Activated naive CD4-positive, alpha-beta T cell treated with anti-CD3 and anti-CD28 coated beads, Interleukin-2, amount 50 U/mL, for 24 hours (primary cell): ENCODE measurements at regions not wholly inside any gene's neighbourhood (a gene's known extent, or its start where the extent isn't known, plus 50 kb on each side); places are given as distances from the start of the nearest gene placed in this dataset.

Source experiments
- H3K27ac Mint-ChIP-seq: one replicate; pipeline ENCODE4 v1.8.0; 2021; ENCODE audit warnings: mild to moderate bottlenecking, mixed read lengths
- H3K27me3 Mint-ChIP-seq: one replicate; pipeline ENCODE4 v1.8.0; 2021; ENCODE audit warnings: mixed read lengths
- H3K36me3 Mint-ChIP-seq: one replicate; pipeline ENCODE4 v1.8.0; 2021; ENCODE audit warnings: mixed read lengths
- H3K4me1 Mint-ChIP-seq: one replicate; pipeline ENCODE4 v1.8.0; 2021; ENCODE audit warnings: mixed read lengths
- H3K4me3 Mint-ChIP-seq: one replicate; pipeline ENCODE4 v1.8.0; 2021; ENCODE audit warnings: mild to moderate bottlenecking, mixed read lengths
- H3K9me3 Mint-ChIP-seq: one replicate; pipeline ENCODE4 v1.8.0; 2021; ENCODE audit warnings: mixed read lengths

DNA sequence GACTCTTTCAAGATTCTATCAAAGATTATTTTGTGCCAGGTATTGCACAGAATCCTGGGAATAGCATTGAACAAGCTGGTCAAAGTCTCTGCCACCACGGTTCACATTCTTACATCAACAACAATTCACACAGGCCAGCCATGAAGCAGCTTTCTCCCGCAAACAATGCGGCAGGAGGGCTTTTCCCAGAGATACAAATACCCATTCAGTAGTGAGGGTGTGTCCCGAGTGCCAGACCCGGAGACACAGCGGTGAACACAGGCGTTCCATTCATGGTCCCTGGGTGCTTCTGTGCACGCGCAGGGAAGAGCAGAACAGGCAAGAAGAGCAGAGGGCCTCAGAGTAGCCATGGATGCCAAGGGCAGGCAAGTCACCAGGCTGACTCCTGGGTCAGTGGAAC lies 83.3 kb upstream of the PDE10A start:
- H3K4me3 Mint-ChIP-seq: no peak overlapping the region
- no peaks in the 10 kb centered on the region for H3K27me3 Mint-ChIP-seq
- no peaks in the 10 kb centered on the region for H3K36me3 Mint-ChIP-seq
- H3K9me3 Mint-ChIP-seq: peaks cover 7% of the 10 kb centered on the region
- no peaks in the 10 kb centered on the region for H3K4me1 Mint-ChIP-seq
- no peak overlapping the region for H3K27ac Mint-ChIP-seq

DNA sequence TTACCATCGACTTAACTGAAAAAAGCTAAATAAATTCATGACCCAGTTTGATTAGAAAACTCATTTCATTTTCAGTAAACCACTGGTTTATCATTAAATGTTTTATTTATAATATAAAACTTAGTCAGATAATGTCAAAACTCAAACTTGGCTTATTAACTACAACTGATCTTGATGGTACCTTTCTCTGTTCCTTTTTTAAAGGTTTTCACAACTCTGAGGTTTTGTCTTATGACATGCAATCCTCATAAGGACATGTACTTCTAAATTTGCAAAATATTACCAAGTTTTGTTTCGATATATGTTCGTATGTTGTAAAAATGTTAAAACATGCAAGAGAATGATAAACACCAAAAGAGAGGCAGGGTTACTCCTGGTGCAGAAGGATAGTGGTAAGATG lies 82.5 kb upstream of the PDE10A start:
- Mint-ChIP-seq H3K36me3 (no peaks in the 10 kb centered on the region), H3K27ac (no peak overlapping the region), H3K9me3 (peaks cover 7% of the 10 kb centered on the region), H3K4me1 (no peaks in the 10 kb centered on the region), H3K27me3 (no peaks in the 10 kb centered on the region), H3K4me3 (no peak overlapping the region)

DNA sequence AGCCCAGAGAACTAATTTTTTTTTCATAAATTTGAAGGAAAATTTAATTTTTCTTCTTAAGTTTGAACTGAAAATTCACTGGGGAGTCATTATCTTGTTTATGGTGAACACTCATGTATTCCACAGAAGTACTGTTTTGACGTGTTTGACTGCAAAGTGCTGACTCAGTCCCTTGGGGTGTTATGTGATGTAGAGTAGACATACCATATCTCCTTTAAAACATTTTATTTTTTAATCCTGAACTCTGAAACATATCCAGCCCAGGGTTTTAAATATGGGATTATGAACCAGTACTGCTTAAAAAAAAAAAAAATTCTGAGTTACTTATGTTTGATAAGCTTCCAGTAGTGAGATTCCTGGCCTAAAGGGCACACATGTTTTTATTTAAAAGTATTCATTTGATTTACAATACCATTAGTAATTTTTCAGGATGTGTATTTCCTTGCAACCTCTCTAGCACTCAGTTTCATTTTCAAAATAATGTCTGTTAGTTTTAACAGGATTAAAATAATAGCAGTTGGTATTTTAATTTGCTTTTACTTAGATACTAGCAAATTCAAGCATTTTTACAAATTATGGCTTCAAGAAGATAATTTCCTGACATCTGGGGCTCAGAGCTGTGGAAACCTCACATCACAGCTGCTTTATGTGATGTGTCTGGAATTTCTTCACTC lies 81.7 kb upstream of the PDE10A start:
- Mint-ChIP-seq H3K4me1 (no peaks in the 10 kb centered on the region), H3K27ac (no peak overlapping the region), H3K27me3 (no peaks in the 10 kb centered on the region), H3K36me3 (no peaks in the 10 kb centered on the region), H3K4me3 (no peak overlapping the region), H3K9me3 (peaks cover 7% of the 10 kb centered on the region)

DNA sequence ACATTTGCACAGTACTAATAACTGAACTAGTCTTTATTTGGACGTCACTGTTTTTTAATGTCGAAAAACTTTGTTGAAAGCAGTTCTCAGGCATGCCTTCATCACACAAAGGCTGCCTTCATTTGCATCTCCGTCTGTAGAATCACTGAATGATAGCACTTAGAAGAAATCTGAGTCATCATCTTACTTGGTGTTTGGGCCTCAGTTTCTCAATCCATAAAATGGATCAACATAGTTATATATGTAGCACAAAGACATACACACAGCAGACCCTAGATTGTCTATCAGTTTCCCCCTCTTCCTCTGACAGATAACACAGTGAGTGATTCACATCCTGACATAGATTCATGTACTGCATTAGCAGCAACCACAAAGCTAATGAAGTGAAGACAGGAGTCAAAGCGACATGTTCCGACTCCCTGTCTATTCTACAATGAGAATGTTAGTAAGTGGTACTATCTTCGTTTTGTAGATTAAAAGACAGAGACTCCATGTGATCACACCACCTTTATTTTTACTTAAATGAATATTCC lies 80.4 kb upstream of the PDE10A start:
- Mint-ChIP-seq H3K4me1 (no peaks in the 10 kb centered on the region), H3K9me3 (no peaks in the 10 kb centered on the region), H3K36me3 (no peaks in the 10 kb centered on the region), H3K27me3 (no peaks in the 10 kb centered on the region), H3K4me3 (no peak overlapping the region), H3K27ac (no peak overlapping the region)

DNA sequence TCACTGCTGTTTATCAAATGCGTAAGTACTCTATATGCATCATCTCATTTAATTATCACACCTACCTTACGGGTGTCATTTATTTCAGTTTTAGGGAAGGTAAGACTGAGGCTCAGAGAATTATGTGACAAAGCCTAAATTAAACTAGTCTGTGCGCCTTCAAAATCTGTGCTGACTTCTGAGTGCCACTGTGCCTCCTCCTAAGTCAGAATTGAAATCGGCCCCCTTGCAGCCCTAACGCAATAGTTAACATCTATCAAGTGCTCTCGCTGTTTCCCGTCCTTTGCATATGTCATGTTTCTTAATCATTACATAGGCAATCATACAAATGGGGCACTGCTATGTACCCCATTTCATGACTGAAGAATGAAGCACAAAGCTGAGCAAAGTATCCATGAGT lies 79.0 kb upstream of the PDE10A start:
- no peaks in the 10 kb centered on the region for H3K27me3 Mint-ChIP-seq
- H3K4me3 Mint-ChIP-seq: no peak overlapping the region
- H3K4me1 Mint-ChIP-seq: no peaks in the 10 kb centered on the region
- no peaks in the 10 kb centered on the region for H3K36me3 Mint-ChIP-seq
- H3K9me3 Mint-ChIP-seq: peaks cover under 1% of the 10 kb centered on the region
- no peak overlapping the region for H3K27ac Mint-ChIP-seq

DNA sequence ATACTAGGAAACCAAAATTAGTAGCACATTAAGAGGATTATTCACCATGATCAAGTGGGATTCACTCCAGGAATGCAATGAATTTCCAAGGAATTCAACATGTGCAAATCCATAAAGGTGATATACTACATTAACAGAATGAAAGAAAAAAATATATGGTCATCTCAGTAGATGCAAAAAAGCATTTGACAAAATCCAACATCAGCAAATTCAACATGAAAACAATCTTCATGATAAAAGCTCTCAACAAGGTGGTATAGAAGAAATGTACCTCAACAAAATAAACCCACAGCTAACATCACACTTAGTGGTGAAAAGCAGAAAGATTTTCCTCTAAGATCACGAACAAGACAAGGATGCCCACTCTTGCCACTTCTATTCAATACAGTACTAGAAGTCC lies 74.4 kb upstream of the PDE10A start:
- H3K9me3 Mint-ChIP-seq: peaks cover 19% of the 10 kb centered on the region
- H3K4me3 Mint-ChIP-seq: no peak overlapping the region
- no peaks in the 10 kb centered on the region for H3K4me1 Mint-ChIP-seq
- H3K36me3 Mint-ChIP-seq: no peaks in the 10 kb centered on the region
- H3K27me3 Mint-ChIP-seq: no peaks in the 10 kb centered on the region
- H3K27ac Mint-ChIP-seq: no peak overlapping the region

DNA sequence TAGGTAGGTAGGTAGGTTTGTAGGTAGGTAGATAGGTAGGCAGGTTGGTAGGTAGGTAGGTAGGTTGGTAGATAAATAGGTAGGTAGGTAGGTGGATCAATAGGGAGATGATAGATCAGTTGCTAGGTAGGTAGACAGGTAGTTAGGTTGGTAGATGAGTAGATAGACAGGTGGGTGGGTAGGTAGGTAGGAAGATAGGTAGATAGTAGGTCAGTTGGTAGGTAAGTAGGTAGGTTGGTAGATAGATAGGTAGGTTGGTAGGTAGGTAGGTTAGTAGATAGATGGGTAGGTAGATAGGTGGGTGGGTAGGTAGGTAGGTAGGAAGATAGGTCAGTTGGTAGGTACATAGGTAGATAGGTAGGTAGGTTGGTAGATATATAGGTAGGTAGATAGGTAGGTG lies 72.0 kb upstream of the PDE10A start:
- peaks cover 19% of the 10 kb centered on the region for H3K9me3 Mint-ChIP-seq
- H3K4me1 Mint-ChIP-seq: no peaks in the 10 kb centered on the region
- H3K27ac Mint-ChIP-seq: no peak overlapping the region
- no peak overlapping the region for H3K4me3 Mint-ChIP-seq
- H3K27me3 Mint-ChIP-seq: no peaks in the 10 kb centered on the region
- H3K36me3 Mint-ChIP-seq: no peaks in the 10 kb centered on the region

DNA sequence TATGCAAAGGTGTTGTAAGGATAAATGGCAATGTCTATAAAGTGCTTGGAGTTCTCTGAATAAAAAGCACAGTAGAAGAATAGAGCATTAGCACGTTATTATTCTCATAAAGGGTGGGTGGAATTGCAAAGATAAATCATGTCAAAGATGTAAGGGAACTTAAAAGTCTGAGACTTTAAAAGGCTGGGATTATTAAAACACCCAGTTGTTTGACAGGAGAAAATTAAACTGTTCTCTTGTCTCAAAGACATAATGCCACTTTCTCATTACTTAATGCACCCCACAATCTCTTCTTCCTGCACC lies 70.4 kb upstream of the PDE10A start:
- Mint-ChIP-seq H3K9me3 (peaks cover 19% of the 10 kb centered on the region), H3K27ac (no peak overlapping the region), H3K4me3 (no peak overlapping the region), H3K27me3 (no peaks in the 10 kb centered on the region), H3K36me3 (no peaks in the 10 kb centered on the region), H3K4me1 (no peaks in the 10 kb centered on the region)

DNA sequence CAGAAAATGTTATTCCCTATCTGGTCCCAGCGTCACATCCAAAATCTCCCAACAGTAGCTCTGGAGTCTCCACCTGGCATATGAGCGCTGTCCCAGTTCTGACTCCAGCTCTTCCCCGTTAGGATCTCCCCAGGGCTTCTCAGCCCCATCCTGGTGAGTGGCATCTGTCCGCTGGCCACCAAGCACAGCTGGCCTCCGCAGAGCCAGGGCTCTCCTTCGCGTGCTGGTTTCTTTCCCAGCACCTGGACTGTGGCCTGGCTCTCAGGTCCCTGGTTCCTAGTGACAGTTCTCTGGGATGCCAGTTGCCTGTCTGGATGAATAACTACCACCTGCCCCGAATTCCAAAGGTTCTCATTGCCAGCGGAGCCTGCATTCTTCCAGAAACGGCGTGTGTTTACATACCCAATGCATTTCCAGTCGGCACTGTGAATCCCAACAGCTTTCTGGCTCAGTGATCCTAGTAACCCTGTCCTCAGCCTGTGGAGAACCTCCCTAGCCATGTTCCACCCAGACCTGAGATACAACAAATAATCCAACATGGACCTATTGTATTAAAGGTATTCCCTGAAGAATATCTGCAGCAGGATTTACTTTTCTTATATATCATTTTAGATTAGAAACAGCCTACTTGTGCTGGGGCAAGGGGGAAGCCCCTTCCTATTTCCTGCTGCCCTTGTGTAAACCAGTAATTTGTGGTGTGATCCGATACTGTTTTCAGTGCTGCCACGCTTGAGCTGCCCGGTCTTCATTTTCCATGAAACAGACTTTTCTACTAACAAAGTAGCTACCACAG lies 69.9 kb upstream of the PDE10A start:
- Mint-ChIP-seq H3K4me1 (no peaks in the 10 kb centered on the region), H3K4me3 (no peak overlapping the region), H3K9me3 (peaks cover 19% of the 10 kb centered on the region), H3K27ac (no peak overlapping the region), H3K36me3 (no peaks in the 10 kb centered on the region), H3K27me3 (no peaks in the 10 kb centered on the region)

DNA sequence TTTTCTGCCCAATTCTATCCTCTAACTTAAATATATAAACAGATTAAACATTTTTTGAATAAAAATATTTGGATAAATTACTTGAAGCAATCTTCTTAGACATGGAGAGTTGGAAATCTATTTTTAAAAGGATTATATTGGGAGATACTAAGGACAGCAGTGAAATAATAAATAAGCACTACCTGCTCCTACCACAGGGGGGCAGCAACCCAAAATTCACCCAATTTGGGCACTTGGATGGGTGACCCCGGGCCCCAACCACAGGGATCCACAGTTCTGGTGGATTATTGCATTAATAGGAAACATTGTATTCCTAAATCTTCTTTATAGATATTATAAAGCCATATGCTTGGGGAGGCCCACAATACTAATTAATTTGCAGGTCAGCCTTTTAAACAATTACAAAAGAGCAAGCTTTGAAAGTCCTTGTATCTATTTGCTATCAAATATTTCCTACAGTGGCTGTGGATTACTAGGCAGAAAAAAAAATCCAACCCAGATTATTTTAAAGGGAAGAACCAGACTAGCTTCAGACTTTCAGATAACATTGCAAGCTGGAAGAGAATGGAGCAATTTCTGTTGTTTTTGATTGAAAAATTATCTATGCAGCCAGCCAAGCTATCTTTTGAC lies 66.4 kb upstream of the PDE10A start:
- Mint-ChIP-seq H3K36me3 (no peaks in the 10 kb centered on the region), H3K27ac (no peak overlapping the region), H3K4me1 (no peaks in the 10 kb centered on the region), H3K9me3 (peaks cover 5% of the 10 kb centered on the region), H3K27me3 (peaks cover 5% of the 10 kb centered on the region), H3K4me3 (no peak overlapping the region)

DNA sequence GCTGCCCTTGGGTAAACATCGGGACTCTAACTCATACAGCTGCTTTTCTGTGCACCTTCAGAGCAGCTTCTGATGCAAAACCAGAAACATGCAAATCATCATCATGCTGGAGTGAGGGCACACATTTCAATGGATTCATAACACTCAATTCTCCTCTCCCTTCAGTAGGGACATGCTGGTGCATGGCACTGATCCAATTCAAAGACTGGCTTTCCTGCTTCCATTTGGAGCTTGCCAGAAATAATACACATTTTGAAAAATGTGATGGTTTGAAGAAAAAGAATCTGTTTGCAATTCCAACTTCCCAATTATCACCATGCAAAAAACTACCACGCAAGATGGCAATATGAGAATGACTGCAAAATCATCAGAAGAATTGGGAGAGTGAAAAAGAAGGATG lies 65.2 kb upstream of the PDE10A start:
- Mint-ChIP-seq H3K27me3 (peaks cover 5% of the 10 kb centered on the region), H3K36me3 (no peaks in the 10 kb centered on the region), H3K4me3 (no peak overlapping the region), H3K27ac (no peak overlapping the region), H3K9me3 (no peaks in the 10 kb centered on the region), H3K4me1 (no peaks in the 10 kb centered on the region)

DNA sequence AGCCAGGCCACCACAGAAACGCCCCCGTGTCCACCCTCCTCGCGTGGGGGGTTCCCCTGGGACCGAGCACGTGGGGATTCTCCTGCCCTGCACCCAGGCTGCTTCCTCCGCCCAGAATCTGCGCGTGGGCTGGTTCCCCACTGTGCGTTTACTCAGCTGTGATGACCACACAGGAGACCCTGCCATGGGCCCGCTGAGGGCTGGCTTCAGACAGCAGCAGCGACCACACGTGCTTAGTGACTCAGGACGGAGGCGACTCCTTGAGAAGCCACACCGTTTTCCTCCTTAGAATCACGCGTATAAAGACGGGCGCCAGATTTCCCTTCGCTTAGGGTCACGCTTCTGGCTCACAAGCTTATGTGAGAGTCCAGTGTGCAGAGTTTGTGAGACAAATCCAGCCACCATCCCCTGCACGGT lies 63.9 kb upstream of the PDE10A start:
- Mint-ChIP-seq H3K36me3 (no peaks in the 10 kb centered on the region), H3K4me3 (no peak overlapping the region), H3K9me3 (no peaks in the 10 kb centered on the region), H3K27ac (no peak overlapping the region), H3K4me1 (no peaks in the 10 kb centered on the region), H3K27me3 (peaks cover 5% of the 10 kb centered on the region)

DNA sequence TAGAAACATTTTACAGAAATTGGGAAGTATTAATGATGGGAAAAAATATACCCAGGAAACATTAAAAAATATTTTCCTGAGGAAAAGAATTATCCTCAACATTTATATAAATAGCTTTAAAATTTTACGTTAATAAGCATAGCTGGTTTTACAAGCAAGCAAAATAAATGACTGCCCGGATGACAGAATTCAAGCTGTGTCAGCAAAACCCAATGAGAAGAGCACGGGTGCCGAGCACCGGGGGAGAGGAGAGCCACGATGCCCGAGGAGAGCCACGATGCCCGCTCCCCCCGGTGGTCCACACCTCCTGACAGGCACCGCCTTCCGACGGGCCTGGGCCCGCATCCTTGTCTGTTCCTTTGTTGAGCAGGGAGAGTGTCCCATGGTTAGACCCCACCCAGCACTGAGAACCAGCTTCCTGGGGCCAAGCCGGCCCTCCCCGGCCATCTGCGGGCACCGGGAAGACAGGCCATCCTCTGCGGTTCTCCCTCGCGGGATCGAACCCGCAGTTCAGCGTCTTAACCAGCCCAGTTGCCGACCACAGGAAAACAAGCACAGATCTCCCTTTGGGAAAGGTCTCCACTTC lies 63.3 kb upstream of the PDE10A start:
- Mint-ChIP-seq H3K9me3 (no peaks in the 10 kb centered on the region), H3K4me1 (no peaks in the 10 kb centered on the region)

DNA sequence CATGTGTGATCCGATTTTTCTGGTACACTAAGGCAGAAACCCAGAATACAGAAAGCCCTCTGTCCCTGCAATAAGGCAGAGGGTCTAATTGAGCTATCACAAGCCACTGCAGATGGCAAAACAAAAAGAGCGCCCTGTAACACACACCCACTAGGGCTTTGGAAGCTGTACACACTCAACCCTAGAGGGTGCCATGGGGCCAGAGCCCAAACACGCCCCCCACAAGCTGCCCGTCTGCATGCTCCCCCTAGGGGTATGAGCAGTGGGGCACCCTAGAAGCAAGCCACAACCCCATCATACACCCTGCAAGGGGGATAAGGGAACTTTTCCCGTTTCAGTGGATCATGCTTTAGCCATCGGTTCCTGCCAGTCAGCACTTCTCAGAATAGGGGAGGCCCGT lies 62.2 kb upstream of the PDE10A start:
- Mint-ChIP-seq H3K4me3 (no peak overlapping the region), H3K9me3 (no peaks in the 10 kb centered on the region), H3K27ac (no peak overlapping the region), H3K27me3 (peaks cover 5% of the 10 kb centered on the region), H3K36me3 (no peaks in the 10 kb centered on the region), H3K4me1 (no peaks in the 10 kb centered on the region)

More for the DNA sequence above, 63.3 kb upstream of the PDE10A start:
- H3K27me3 Mint-ChIP-seq: peaks cover 5% of the 10 kb centered on the region
- no peak overlapping the region for H3K4me3 Mint-ChIP-seq
- no peak overlapping the region for H3K27ac Mint-ChIP-seq
- H3K36me3 Mint-ChIP-seq: no peaks in the 10 kb centered on the region

DNA sequence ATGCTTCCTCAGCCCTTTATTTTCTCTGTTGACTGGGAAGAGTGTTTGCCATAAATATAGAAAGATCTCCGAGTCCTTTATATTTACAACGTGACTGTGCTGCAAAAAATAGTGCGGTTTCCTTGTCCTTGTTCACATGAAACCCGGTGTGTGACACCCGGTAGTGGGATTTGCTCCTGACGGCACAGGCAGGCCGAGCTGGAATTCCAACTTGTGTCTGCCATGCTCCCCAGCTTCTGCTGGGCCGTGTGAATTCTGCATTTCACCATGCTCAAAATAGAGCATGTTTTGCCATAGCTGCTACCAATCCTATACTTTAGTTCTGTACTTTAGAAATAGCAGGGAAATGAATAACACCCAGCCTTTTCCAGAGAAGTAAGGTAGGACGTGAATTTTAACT lies 60.3 kb upstream of the PDE10A start:
- Mint-ChIP-seq H3K27me3 (peaks cover 7% of the 10 kb centered on the region), H3K27ac (no peak overlapping the region), H3K4me3 (no peak overlapping the region), H3K36me3 (no peaks in the 10 kb centered on the region), H3K9me3 (no peaks in the 10 kb centered on the region), H3K4me1 (no peaks in the 10 kb centered on the region)

DNA sequence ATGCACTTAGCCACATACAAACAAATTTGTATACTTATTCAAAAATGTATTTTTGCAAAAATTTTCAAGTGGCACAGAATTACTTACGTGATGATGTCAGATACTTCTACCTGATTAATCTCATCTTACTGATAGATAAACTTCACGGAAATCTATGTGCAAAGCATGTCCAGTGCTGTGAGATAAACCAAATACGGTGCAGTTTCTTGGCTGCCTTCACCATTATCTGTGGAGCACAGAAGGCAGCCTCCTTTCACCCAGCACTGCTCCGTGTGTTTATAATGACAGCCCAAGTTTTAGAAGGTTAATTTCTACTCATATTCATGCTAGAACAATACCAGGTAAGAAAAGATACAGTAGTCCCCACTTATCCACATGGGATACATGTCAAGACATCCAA lies 59.0 kb upstream of the PDE10A start:
- no peak overlapping the region for H3K27ac Mint-ChIP-seq
- H3K27me3 Mint-ChIP-seq: peaks cover 8% of the 10 kb centered on the region
- no peaks in the 10 kb centered on the region for H3K4me1 Mint-ChIP-seq
- H3K4me3 Mint-ChIP-seq: no peak overlapping the region
- H3K9me3 Mint-ChIP-seq: no peaks in the 10 kb centered on the region
- no peaks in the 10 kb centered on the region for H3K36me3 Mint-ChIP-seq
